ENCODE measurements at regions not wholly inside any gene's neighbourhood (a gene's known extent, or its start where the extent isn't known, plus 50 kb on each side); places are given as distances from the start of the nearest gene placed in this dataset.

GRCh38 chr4:153034681-153035080, 98.6 kb downstream of the FHDC1 start:
- Histone ChIP-seq H3K14ac (ENCODE audit: low read length) (no peak overlapping the region), H4K8ac (ENCODE audit: low read depth, low read length) (no peak overlapping the region), H2BK5ac (ENCODE audit: low read depth, low read length, poor library complexity) (no peak overlapping the region), H3K4me2 (ENCODE audit: low read length) (no peak overlapping the region), H3K4me3 (ENCODE audit: low read depth, low read length) (no peak overlapping the region), H2BK120ac (ENCODE audit: insufficient read depth, low read length, poor library complexity) (no peak overlapping the region), H2AFZ (ENCODE audit: insufficient read depth, low read length, poor library complexity) (no peak overlapping the region), H2AK5ac (ENCODE audit: low read length) (no peak overlapping the region), H3K27ac (ENCODE audit: low read depth, low read length) (no peak overlapping the region), H2BK12ac (ENCODE audit: low read length) (no peak overlapping the region), H3K4ac (ENCODE audit: low read depth, low read length) (no peak overlapping the region), H4K91ac (ENCODE audit: low read depth, low read length) (no peak overlapping the region), H3K79me1 (ENCODE audit: low read length) (no peaks in the 10 kb centered on the region), H3K9ac (ENCODE audit: low read length) (no peak overlapping the region), H3K79me2 (ENCODE audit: control insufficient read depth, insufficient read depth, low read length, poor library complexity) (no peaks in the 10 kb centered on the region), H3K27me3 (ENCODE audit: insufficient read depth, low read length) (no peaks in the 10 kb centered on the region), H3K4me1 (ENCODE audit: control insufficient read depth in 1 of 2, insufficient read depth in 2 of 2, low read length in 2 of 2) (no peaks in the 10 kb centered on the region), H3K23ac (ENCODE audit: low read length) (no peak overlapping the region), H3K36me3 (ENCODE audit: control insufficient read depth in 1 of 2, insufficient read depth in 2 of 2, low read length in 2 of 2) (no peaks in the 10 kb centered on the region), H4K12ac (ENCODE audit: low read depth, low read length) (no peak overlapping the region), H3K18ac (ENCODE audit: low read length) (no peak overlapping the region), H3K9me3 (ENCODE audit: insufficient read depth, low read depth, low read length) (peaks cover 3% of the 10 kb centered on the region)
- no peak for DNase-seq
- no CpG with 5 or more reads among the region's 3 CpGs for WGBS (ENCODE audit: extremely low coverage, insufficient coverage, insufficient read length)

- H4K12ac ChIP-seq (ENCODE audit: low read depth, low read length) = no peak overlapping the region
- H3K4me2 ChIP-seq (ENCODE audit: low read length) = no peak overlapping the region
- H2BK120ac ChIP-seq (ENCODE audit: insufficient read depth, low read length, poor library complexity) = no peak overlapping the region
- H2BK5ac ChIP-seq (ENCODE audit: low read depth, low read length, poor library complexity) = no peak overlapping the region
- no CpG with 5 or more reads among the region's 5 CpGs for WGBS (ENCODE audit: extremely low coverage, insufficient coverage, insufficient read length)
- H3K36me3 ChIP-seq (ENCODE audit: control insufficient read depth in 1 of 2, insufficient read depth in 2 of 2, low read length in 2 of 2) = no peaks in the 10 kb centered on the region
- no peak overlapping the region for H3K4me3 ChIP-seq (ENCODE audit: low read depth, low read length)
- H3K79me1 ChIP-seq (ENCODE audit: low read length) = no peaks in the 10 kb centered on the region
- no peak overlapping the region for H3K27ac ChIP-seq (ENCODE audit: low read depth, low read length)
- no peak overlapping the region for H3K23ac ChIP-seq (ENCODE audit: low read length)
- no peak overlapping the region for H3K4ac ChIP-seq (ENCODE audit: low read depth, low read length)
- no peak overlapping the region for H4K91ac ChIP-seq (ENCODE audit: low read depth, low read length)
- no peak overlapping the region for H2BK12ac ChIP-seq (ENCODE audit: low read length)
- H3K18ac ChIP-seq (ENCODE audit: low read length) = no peak overlapping the region
- H2AFZ ChIP-seq (ENCODE audit: insufficient read depth, low read length, poor library complexity) = no peak overlapping the region
- no peak overlapping the region for H4K8ac ChIP-seq (ENCODE audit: low read depth, low read length)
- H3K14ac ChIP-seq (ENCODE audit: low read length) = no peak overlapping the region
- H3K79me2 ChIP-seq (ENCODE audit: control insufficient read depth, insufficient read depth, low read length, poor library complexity) = no peaks in the 10 kb centered on the region
- H3K27me3 ChIP-seq (ENCODE audit: insufficient read depth, low read length) = no peaks in the 10 kb centered on the region
- no peak overlapping the region for H3K9ac ChIP-seq (ENCODE audit: low read length)
- no peak for DNase-seq
- H3K4me1 ChIP-seq (ENCODE audit: control insufficient read depth in 1 of 2, insufficient read depth in 2 of 2, low read length in 2 of 2) = no peaks in the 10 kb centered on the region
- H2AK5ac ChIP-seq (ENCODE audit: low read length) = no peak overlapping the region
- H3K9me3 ChIP-seq (ENCODE audit: insufficient read depth, low read depth, low read length) = peaks cover 2% of the 10 kb centered on the region
Measured at GRCh38 chr4:153036931-153037482, 100.9 kb downstream of the FHDC1 start.

GRCh38 chr4:153038623-153039311, 102.6 kb downstream of the FHDC1 start:
- Histone ChIP-seq H3K9me3 (ENCODE audit: insufficient read depth, low read depth, low read length) (peaks cover 2% of the 10 kb centered on the region), H4K91ac (ENCODE audit: low read depth, low read length) (no peak overlapping the region), H2AK5ac (ENCODE audit: low read length) (no peak overlapping the region), H3K18ac (ENCODE audit: low read length) (no peak overlapping the region), H3K27ac (ENCODE audit: low read depth, low read length) (no peak overlapping the region), H3K4me1 (ENCODE audit: control insufficient read depth in 1 of 2, insufficient read depth in 2 of 2, low read length in 2 of 2) (no peaks in the 10 kb centered on the region), H2BK5ac (ENCODE audit: low read depth, low read length, poor library complexity) (no peak overlapping the region), H3K14ac (ENCODE audit: low read length) (no peak overlapping the region), H3K4ac (ENCODE audit: low read depth, low read length) (no peak overlapping the region), H4K12ac (ENCODE audit: low read depth, low read length) (no peak overlapping the region), H3K36me3 (ENCODE audit: control insufficient read depth in 1 of 2, insufficient read depth in 2 of 2, low read length in 2 of 2) (no peaks in the 10 kb centered on the region), H3K4me3 (ENCODE audit: low read depth, low read length) (no peak overlapping the region), H2BK12ac (ENCODE audit: low read length) (no peak overlapping the region), H3K9ac (ENCODE audit: low read length) (no peak overlapping the region), H3K79me2 (ENCODE audit: control insufficient read depth, insufficient read depth, low read length, poor library complexity) (no peaks in the 10 kb centered on the region), H2AFZ (ENCODE audit: insufficient read depth, low read length, poor library complexity) (no peak overlapping the region), H3K4me2 (ENCODE audit: low read length) (no peak overlapping the region), H3K27me3 (ENCODE audit: insufficient read depth, low read length) (no peaks in the 10 kb centered on the region), H3K23ac (ENCODE audit: low read length) (no peak overlapping the region), H4K8ac (ENCODE audit: low read depth, low read length) (no peak overlapping the region), H2BK120ac (ENCODE audit: insufficient read depth, low read length, poor library complexity) (no peak overlapping the region), H3K79me1 (ENCODE audit: low read length) (no peaks in the 10 kb centered on the region)
- no peak for DNase-seq
- WGBS (ENCODE audit: extremely low coverage, insufficient coverage, insufficient read length) = no CpG with 5 or more reads among the region's 10 CpGs

DNA sequence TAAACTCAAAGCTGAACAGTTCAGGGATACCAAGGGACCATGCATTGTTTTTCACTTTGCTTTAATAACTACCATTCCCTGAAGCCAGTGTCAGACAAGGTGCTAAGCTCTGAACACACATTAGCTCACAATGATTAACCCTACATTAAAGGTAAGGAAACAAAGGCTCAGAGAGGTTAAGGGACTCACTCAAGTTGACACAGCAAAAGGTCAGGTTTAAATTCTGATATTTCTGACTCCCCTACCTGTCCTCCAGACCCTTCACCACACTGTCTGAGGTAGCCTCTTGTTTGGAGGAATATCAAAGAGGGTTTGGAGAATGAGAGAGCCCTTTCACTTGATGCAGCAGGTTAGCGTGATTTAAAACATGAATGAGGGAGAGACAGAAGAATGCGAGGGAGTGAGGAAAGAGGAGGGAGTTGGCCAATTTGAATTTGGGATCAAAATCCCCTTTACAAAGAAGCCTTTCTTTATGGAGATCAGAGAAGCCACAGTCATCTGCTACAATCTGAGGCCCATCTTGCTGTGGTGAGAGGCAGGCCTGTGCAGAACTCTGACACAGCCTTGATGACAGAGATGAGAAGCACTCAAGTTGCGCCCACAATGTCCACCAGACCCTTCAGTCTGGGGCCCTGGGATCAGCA, 103.5 kb downstream of the FHDC1 start:
- Histone ChIP-seq H3K4me2 (ENCODE audit: low read length) (no peak overlapping the region), H3K36me3 (ENCODE audit: control insufficient read depth in 1 of 2, insufficient read depth in 2 of 2, low read length in 2 of 2) (no peaks in the 10 kb centered on the region), H3K79me2 (ENCODE audit: control insufficient read depth, insufficient read depth, low read length, poor library complexity) (no peaks in the 10 kb centered on the region), H4K12ac (ENCODE audit: low read depth, low read length) (no peak overlapping the region), H3K27ac (ENCODE audit: low read depth, low read length) (no peak overlapping the region), H2BK12ac (ENCODE audit: low read length) (no peak overlapping the region), H3K23ac (ENCODE audit: low read length) (no peak overlapping the region), H3K4me3 (ENCODE audit: low read depth, low read length) (no peak overlapping the region), H2BK5ac (ENCODE audit: low read depth, low read length, poor library complexity) (no peak overlapping the region), H3K4me1 (ENCODE audit: control insufficient read depth in 1 of 2, insufficient read depth in 2 of 2, low read length in 2 of 2) (no peaks in the 10 kb centered on the region), H2AFZ (ENCODE audit: insufficient read depth, low read length, poor library complexity) (no peak overlapping the region), H4K91ac (ENCODE audit: low read depth, low read length) (no peak overlapping the region), H3K9ac (ENCODE audit: low read length) (no peak overlapping the region), H3K14ac (ENCODE audit: low read length) (no peak overlapping the region), H4K8ac (ENCODE audit: low read depth, low read length) (no peak overlapping the region), H2AK5ac (ENCODE audit: low read length) (no peak overlapping the region), H3K9me3 (ENCODE audit: insufficient read depth, low read depth, low read length) (peaks cover 2% of the 10 kb centered on the region), H3K18ac (ENCODE audit: low read length) (no peak overlapping the region), H3K79me1 (ENCODE audit: low read length) (no peaks in the 10 kb centered on the region), H2BK120ac (ENCODE audit: insufficient read depth, low read length, poor library complexity) (no peak overlapping the region), H3K4ac (ENCODE audit: low read depth, low read length) (no peak overlapping the region), H3K27me3 (ENCODE audit: insufficient read depth, low read length) (no peaks in the 10 kb centered on the region)
- WGBS (ENCODE audit: extremely low coverage, insufficient coverage, insufficient read length) = no CpG with 5 or more reads among the region's 3 CpGs
- DNase-seq = no peak
